OCI-LY1 (cell line): ENCODE measurements at regions not wholly inside any gene's neighbourhood (a gene's known extent, or its start where the extent isn't known, plus 50 kb on each side); places are given as distances from the start of the nearest gene placed in this dataset.

Experiments used
- H2AFZ ChIP-seq: fragments of 200-600 bp; sonication (generic), shearing (Covaris generic); 2 replicates; pipeline ENCODE4 v1.6.0; 2014; ENCODE audit warnings: antibody characterized with exemption, mild to moderate bottlenecking, low read length
- H3F3A ChIP-seq: fragments of 200-600 bp; sonication (generic), shearing (Covaris generic); 2 replicates; pipeline ENCODE4 v1.6.0; 2014; ENCODE audit warnings: mild to moderate bottlenecking, antibody characterized with exemption, low read length, moderate library complexity; ENCODE audit not compliant: insufficient read depth
- H3K27ac ChIP-seq: fragments of 200-600 bp; sonication (generic); 2 replicates; pipeline ENCODE4 v1.5.1; 2014; ENCODE audit warnings: low read length, mixed run types, mild to moderate bottlenecking, low read depth; ENCODE audit not compliant: poor library complexity, severe bottlenecking
- H3K27me3 ChIP-seq: fragments of 200-600 bp; sonication (generic); 2 replicates; pipeline ENCODE4 v1.6.0; 2014; ENCODE audit warnings: antibody characterized with exemption, mild to moderate bottlenecking, low read length, moderate library complexity; ENCODE audit not compliant: insufficient read depth
- H3K36me3 ChIP-seq: fragments of 200-600 bp; sonication (generic); 2 replicates; pipeline ENCODE4 v1.6.1; 2014; ENCODE audit warnings: mild to moderate bottlenecking, antibody characterized with exemption, low read length, moderate library complexity, mixed read lengths; ENCODE audit not compliant: insufficient read depth
- H3K4me1 ChIP-seq: fragments of 200-600 bp; sonication (generic); 2 replicates; pipeline ENCODE4 v1.5.1; 2014; ENCODE audit warnings: mild to moderate bottlenecking, low read length, moderate library complexity; ENCODE audit not compliant: insufficient read depth, severe bottlenecking
- H3K4me2 ChIP-seq: fragments of 200-600 bp; sonication (generic), shearing (Covaris generic); 2 replicates; pipeline ENCODE4 v1.6.1; 2014; ENCODE audit warnings: low read length
- H3K4me3 ChIP-seq: fragments of 200-600 bp; sonication (generic); 2 replicates; pipeline ENCODE4 v1.5.1; 2014; ENCODE audit warnings: low read length, low read depth, mild to moderate bottlenecking, mixed read lengths; ENCODE audit not compliant: poor library complexity, severe bottlenecking
- H3K79me2 ChIP-seq: fragments of 200-600 bp; shearing (Covaris generic); 2 replicates; pipeline ENCODE4 v1.6.1; 2016; ENCODE audit warnings: mixed run types, low read length, mixed read lengths; ENCODE audit not compliant: insufficient read depth
- H3K9ac ChIP-seq: fragments of 200-600 bp; sonication (generic), shearing (Covaris generic); 2 replicates; pipeline ENCODE4 v1.6.1; 2014; ENCODE audit warnings: mild to moderate bottlenecking, low read length, mixed read lengths
- H3K9me2 ChIP-seq: fragments of 200-600 bp; sonication (generic), shearing (Covaris generic); 2 replicates; pipeline ENCODE4 v1.6.1; 2014; ENCODE audit warnings: low read depth, mild to moderate bottlenecking, low read length, mixed read lengths
- H3K9me3 ChIP-seq: fragments of 200-600 bp; shearing (Covaris generic); 2 replicates; pipeline ENCODE4 v1.6.1; 2014; ENCODE audit warnings: low read length, mixed read lengths
- H4K20me1 ChIP-seq: fragments of 200-600 bp; sonication (generic), shearing (Covaris generic); 2 replicates; pipeline ENCODE4 v1.6.0; 2016; ENCODE audit warnings: mild to moderate bottlenecking, low read length; ENCODE audit not compliant: insufficient read depth
- EZH2 ChIP-seq: fragments of 200-600 bp; sonication (generic), shearing (Covaris generic); IDR thresholded peaks from 2 replicates; pipeline ENCODE4 v1.8.0; 2017; ENCODE audit warnings: borderline replicate concordance, mixed run types, mild to moderate bottlenecking, antibody characterized with exemption, low read length, moderate library complexity, mixed read lengths
- TF ChIP-seq, protein P1 (sequence below): fragments of 200-600 bp; sonication (generic), shearing (Covaris generic); IDR thresholded peaks from 2 replicates; pipeline ENCODE4 v1.5.1; 2017; ENCODE audit warnings: mild to moderate bottlenecking, antibody characterized with exemption, low read length, moderate library complexity, mixed read lengths

GRCh38 chr3:177444696-177445095 lies 247.4 kb upstream of the TBL1XR1 start:
- Histone ChIP-seq H4K20me1 (no peaks in the 10 kb centered on the region), H3K4me3 (no peak overlapping the region), H2AFZ (no peak overlapping the region), H3K9me2 (no peaks in the 10 kb centered on the region), H3K27me3 (no peaks in the 10 kb centered on the region), H3K27ac (no peak overlapping the region), H3K79me2 (no peaks in the 10 kb centered on the region), H3K4me1 (peaks cover 33% of the 10 kb centered on the region), H3K36me3 (no peaks in the 10 kb centered on the region), H3F3A (no peaks in the 10 kb centered on the region), H3K9ac (no peak overlapping the region), H3K9me3 (no peaks in the 10 kb centered on the region), H3K4me2 (no peak overlapping the region)
- TF ChIP-seq, protein P1, sequence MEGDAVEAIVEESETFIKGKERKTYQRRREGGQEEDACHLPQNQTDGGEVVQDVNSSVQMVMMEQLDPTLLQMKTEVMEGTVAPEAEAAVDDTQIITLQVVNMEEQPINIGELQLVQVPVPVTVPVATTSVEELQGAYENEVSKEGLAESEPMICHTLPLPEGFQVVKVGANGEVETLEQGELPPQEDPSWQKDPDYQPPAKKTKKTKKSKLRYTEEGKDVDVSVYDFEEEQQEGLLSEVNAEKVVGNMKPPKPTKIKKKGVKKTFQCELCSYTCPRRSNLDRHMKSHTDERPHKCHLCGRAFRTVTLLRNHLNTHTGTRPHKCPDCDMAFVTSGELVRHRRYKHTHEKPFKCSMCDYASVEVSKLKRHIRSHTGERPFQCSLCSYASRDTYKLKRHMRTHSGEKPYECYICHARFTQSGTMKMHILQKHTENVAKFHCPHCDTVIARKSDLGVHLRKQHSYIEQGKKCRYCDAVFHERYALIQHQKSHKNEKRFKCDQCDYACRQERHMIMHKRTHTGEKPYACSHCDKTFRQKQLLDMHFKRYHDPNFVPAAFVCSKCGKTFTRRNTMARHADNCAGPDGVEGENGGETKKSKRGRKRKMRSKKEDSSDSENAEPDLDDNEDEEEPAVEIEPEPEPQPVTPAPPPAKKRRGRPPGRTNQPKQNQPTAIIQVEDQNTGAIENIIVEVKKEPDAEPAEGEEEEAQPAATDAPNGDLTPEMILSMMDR: no peak
- no peak for TF ChIP-seq EZH2

- Histone ChIP-seq H2AFZ (no peak overlapping the region), H3K4me1 (peaks cover 33% of the 10 kb centered on the region), H4K20me1 (no peaks in the 10 kb centered on the region), H3F3A (no peaks in the 10 kb centered on the region), H3K27me3 (no peaks in the 10 kb centered on the region), H3K36me3 (no peaks in the 10 kb centered on the region), H3K4me3 (no peak overlapping the region), H3K4me2 (no peak overlapping the region), H3K9ac (no peak overlapping the region), H3K27ac (no peak overlapping the region), H3K9me3 (no peaks in the 10 kb centered on the region), H3K79me2 (no peaks in the 10 kb centered on the region), H3K9me2 (no peaks in the 10 kb centered on the region)
- TF ChIP-seq, protein P1: no peak
- TF ChIP-seq EZH2: no peak
Measured at GRCh38 chr3:177445549-177445948, 248.3 kb upstream of the TBL1XR1 start.

DNA sequence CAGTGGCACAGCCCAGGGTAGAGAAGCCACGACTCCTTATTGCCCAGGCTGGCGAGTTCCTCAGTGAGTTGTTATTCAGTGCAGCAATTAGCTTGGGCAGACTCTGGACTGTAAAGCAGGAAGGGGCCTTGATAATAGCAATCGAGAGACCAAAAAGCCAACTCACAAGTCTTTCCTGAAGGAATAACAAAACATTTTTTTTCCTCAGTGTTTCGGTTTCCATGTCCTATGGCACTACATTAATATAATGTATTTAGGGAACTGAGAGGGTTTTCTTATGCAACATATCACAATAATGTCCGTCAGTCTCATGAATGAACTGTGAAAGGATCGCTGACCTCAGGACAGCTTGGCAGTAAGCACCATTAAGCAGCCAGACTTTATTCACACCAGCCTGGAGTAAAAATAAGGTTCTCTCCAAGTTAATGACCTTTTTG lies 248.9 kb upstream of the TBL1XR1 start:
- Histone ChIP-seq H3K27ac (no peak overlapping the region), H3K36me3 (no peaks in the 10 kb centered on the region), H3K27me3 (no peaks in the 10 kb centered on the region), H3K79me2 (no peaks in the 10 kb centered on the region), H3K4me1 (peaks cover 31% of the 10 kb centered on the region), H3K9me2 (no peaks in the 10 kb centered on the region), H3K9me3 (no peaks in the 10 kb centered on the region), H3K9ac (no peak overlapping the region), H3F3A (no peaks in the 10 kb centered on the region), H4K20me1 (no peaks in the 10 kb centered on the region), H2AFZ (no peak overlapping the region), H3K4me2 (no peak overlapping the region), H3K4me3 (no peak overlapping the region)
- TF ChIP-seq, protein P1: no peak
- no peak for TF ChIP-seq EZH2
